ENCODE measurements at regions not wholly inside any gene's neighbourhood (a gene's known extent, or its start where the extent isn't known, plus 50 kb on each side); places are given as distances from the start of the nearest gene placed in this dataset.

- H3K4me3 ChIP-seq, result no peak overlapping the region
- H3K4me1 ChIP-seq, result no peaks in the 10 kb centered on the region
- H3K27ac ChIP-seq, result no peak overlapping the region
- no peak for TF ChIP-seq POLR2A (IDR thresholded peaks at IDR 0.05)
- TF ChIP-seq CTCF (IDR thresholded peaks at IDR 0.05), result no peak
- 53% methylated on average over 10 of the region's 10 CpGs for WGBS (ENCODE audit: insufficient coverage, low coverage, low lambda C conversion rate, missing lambda C conversion rate)
- H3K27me3 ChIP-seq, result no peaks in the 10 kb centered on the region
- DNase-seq (no peak), ATAC-seq (no peak)
- intact Hi-C loops (cut with DNase I), result no loop called here
- H3K9me3 ChIP-seq, result no peaks in the 10 kb centered on the region
- no peaks in the 10 kb centered on the region for H3K36me3 ChIP-seq
Observed at GRCh38 chr2:104368089-104368488, 485.8 kb upstream of the POU3F3 start.

GRCh38 chr2:104371087-104371781 is 482.7 kb upstream of the POU3F3 start:
- no peak overlapping the region for H3K4me3 ChIP-seq
- whole genome bisulfite sequencing (ENCODE audit: insufficient coverage, low coverage, low lambda C conversion rate, missing lambda C conversion rate), result 31% methylated on average over 5 of the region's 5 CpGs
- no peak for TF ChIP-seq POLR2A (IDR thresholded peaks at IDR 0.05)
- no peaks in the 10 kb centered on the region for H3K4me1 ChIP-seq
- H3K27ac ChIP-seq, result no peak overlapping the region
- H3K27me3 ChIP-seq, result no peaks in the 10 kb centered on the region
- no peak for DNase-seq
- no peak for ATAC-seq
- no peaks in the 10 kb centered on the region for H3K9me3 ChIP-seq
- no peaks in the 10 kb centered on the region for H3K36me3 ChIP-seq
- intact Hi-C loops (cut with DNase I), result no loop called here

GRCh38 chr2:104375206-104375605 is 478.7 kb upstream of the POU3F3 start:
- intact Hi-C loops (cut with DNase I), result no loop called here
- H3K27ac ChIP-seq, result no peak overlapping the region
- H3K36me3 ChIP-seq, result no peaks in the 10 kb centered on the region
- H3K9me3 ChIP-seq, result no peaks in the 10 kb centered on the region
- ATAC-seq (no peak), DNase-seq (no peak)
- no peak overlapping the region for H3K4me3 ChIP-seq
- no peaks in the 10 kb centered on the region for H3K27me3 ChIP-seq
- peaks cover 0 to 6% (median 0%) of the 10 kb centered on the region in 4 donors for H3K4me1 ChIP-seq
- no peak for TF ChIP-seq POLR2A (IDR thresholded peaks at IDR 0.05)

- intact Hi-C loops (cut with DNase I), result no loop called here
- Histone ChIP-seq H3K27ac (peak overlapping the region in 2 of 3 donors; percentile 1 to 21), H3K4me1 (peaks cover 0 to 6% (median 0%) of the 10 kb centered on the region in 4 donors), H3K4me3 (peak overlapping the region; percentile 17 to 58 (median 54)), H3K36me3 (no peaks in the 10 kb centered on the region), H3K27me3 (no peaks in the 10 kb centered on the region), H3K9me3 (no peaks in the 10 kb centered on the region)
- TF ChIP-seq CTCF (IDR thresholded peaks at IDR 0.05) (no peak), POLR2A (IDR thresholded peaks at IDR 0.05) (no peak)
- ATAC-seq (peak; percentile 96 to 98 (median 97)), DNase-seq (no peak)
- 2% methylated on average over 3 of the region's 3 CpGs for WGBS (ENCODE audit: insufficient coverage, low coverage, low lambda C conversion rate, missing lambda C conversion rate)
Observed at GRCh38 chr2:104378853-104379374, 475.0 kb upstream of the POU3F3 start.

GRCh38 chr2:104384961-104385360 is 469.0 kb upstream of the POU3F3 start:
- intact Hi-C loops (cut with DNase I), result no loop called here
- no peaks in the 10 kb centered on the region for H3K4me1 ChIP-seq
- no peak for TF ChIP-seq POLR2A (IDR thresholded peaks at IDR 0.05)
- no peak for TF ChIP-seq CTCF (IDR thresholded peaks at IDR 0.05)
- no peak overlapping the region for H3K27ac ChIP-seq
- H3K9me3 ChIP-seq, result no peaks in the 10 kb centered on the region
- DNase-seq, result no peak
- H3K27me3 ChIP-seq, result no peaks in the 10 kb centered on the region
- ATAC-seq, result no peak
- WGBS (ENCODE audit: insufficient coverage, low coverage, low lambda C conversion rate, missing lambda C conversion rate), result 61% methylated on average over 5 of the region's 5 CpGs
- no peaks in the 10 kb centered on the region for H3K36me3 ChIP-seq
- no peak overlapping the region for H3K4me3 ChIP-seq
